ENCODE measurements at regions not wholly inside any gene's neighbourhood (a gene's known extent, or its start where the extent isn't known, plus 50 kb on each side); places are given as distances from the start of the nearest gene placed in this dataset.

GRCh38 chr13:95392597-95392996, 91.3 kb upstream of the ABCC4 start:
- Histone ChIP-seq H3K27ac (ENCODE audit: low read depth in 2 of 2, low read length in 2 of 2) (no peak overlapping the region), H3K4me3 (ENCODE audit: low read length in 3 of 3) (no peak overlapping the region), H3K36me3 (ENCODE audit: control insufficient read depth in 2 of 3, insufficient read depth in 3 of 3, low read length in 3 of 3) (no peaks in the 10 kb centered on the region), H3K9me3 (ENCODE audit: control insufficient read depth in 2 of 3, insufficient read depth in 1 of 3, low read length in 3 of 3) (no peaks in the 10 kb centered on the region), H3K27me3 (ENCODE audit: control insufficient read depth, insufficient read depth, low read length) (no peaks in the 10 kb centered on the region), H3K4me1 (ENCODE audit: control insufficient read depth in 2 of 3, insufficient read depth in 2 of 3, low read depth in 1 of 3, low read length in 3 of 3) (no peaks in the 10 kb centered on the region), H3K9ac (ENCODE audit: low read length in 3 of 3) (no peak overlapping the region)
- FAIRE-seq = no peak
- TF ChIP-seq, protein P1, sequence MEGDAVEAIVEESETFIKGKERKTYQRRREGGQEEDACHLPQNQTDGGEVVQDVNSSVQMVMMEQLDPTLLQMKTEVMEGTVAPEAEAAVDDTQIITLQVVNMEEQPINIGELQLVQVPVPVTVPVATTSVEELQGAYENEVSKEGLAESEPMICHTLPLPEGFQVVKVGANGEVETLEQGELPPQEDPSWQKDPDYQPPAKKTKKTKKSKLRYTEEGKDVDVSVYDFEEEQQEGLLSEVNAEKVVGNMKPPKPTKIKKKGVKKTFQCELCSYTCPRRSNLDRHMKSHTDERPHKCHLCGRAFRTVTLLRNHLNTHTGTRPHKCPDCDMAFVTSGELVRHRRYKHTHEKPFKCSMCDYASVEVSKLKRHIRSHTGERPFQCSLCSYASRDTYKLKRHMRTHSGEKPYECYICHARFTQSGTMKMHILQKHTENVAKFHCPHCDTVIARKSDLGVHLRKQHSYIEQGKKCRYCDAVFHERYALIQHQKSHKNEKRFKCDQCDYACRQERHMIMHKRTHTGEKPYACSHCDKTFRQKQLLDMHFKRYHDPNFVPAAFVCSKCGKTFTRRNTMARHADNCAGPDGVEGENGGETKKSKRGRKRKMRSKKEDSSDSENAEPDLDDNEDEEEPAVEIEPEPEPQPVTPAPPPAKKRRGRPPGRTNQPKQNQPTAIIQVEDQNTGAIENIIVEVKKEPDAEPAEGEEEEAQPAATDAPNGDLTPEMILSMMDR (IDR thresholded peaks at IDR 0.05; ENCODE audit: borderline replicate concordance, extremely low read depth, insufficient read depth) = no peak
- DNase-seq = no peak
- intact Hi-C loops (cut with DNase I) = no loop called here

DNA sequence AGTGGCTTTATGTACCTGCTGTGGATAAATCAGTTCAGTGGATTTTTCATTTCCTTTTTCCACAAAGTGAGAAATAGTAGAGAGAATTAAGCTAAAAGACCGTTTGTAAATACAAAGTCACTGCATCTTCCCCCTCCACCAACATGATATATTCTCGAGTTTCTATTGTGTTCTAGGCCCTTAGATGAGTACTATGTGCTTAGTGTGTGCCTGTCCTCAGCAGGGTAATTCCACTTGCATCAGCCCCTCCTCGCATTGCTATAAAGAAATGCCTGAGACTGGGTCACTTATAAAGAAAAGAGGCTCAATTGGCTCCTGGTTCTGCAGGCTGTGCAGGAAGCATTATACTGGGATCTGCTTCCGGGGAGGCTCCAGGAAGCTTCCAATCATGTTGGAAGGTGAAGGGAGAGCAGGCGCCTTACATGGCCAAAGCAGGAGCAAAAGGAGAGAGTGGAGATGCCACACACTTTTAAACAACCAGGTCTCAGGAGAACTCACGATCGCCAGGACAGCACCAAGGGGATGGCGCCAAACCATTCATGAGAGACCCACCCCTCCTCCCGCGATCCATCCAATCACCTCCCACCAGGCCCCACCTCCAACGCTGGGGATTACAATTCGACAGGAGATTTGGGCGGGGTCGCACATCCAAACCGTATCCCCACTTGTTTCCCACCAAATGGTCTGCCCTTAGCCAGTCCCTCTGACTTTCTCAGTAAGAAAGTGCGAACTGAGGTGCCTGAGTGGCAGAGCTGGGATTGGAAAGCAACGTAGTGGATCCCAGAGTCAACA, 102.3 kb upstream of the ABCC4 start:
- Histone ChIP-seq H3K36me3 (ENCODE audit: control insufficient read depth in 2 of 3, insufficient read depth in 3 of 3, low read length in 3 of 3) (no peaks in the 10 kb centered on the region), H3K9ac (ENCODE audit: low read length in 3 of 3) (peak overlapping the region in 2 of 3 donors; percentile 17 to 34), H3K4me1 (ENCODE audit: control insufficient read depth in 2 of 3, insufficient read depth in 2 of 3, low read depth in 1 of 3, low read length in 3 of 3) (peaks cover 0 to 3% (median 0%) of the 10 kb centered on the region in 3 donors), H3K9me3 (ENCODE audit: control insufficient read depth in 2 of 3, insufficient read depth in 1 of 3, low read length in 3 of 3) (no peaks in the 10 kb centered on the region), H3K27ac (ENCODE audit: low read depth in 2 of 2, low read length in 2 of 2) (no peak overlapping the region), H3K27me3 (ENCODE audit: control insufficient read depth, insufficient read depth, low read length) (no peaks in the 10 kb centered on the region), H3K4me3 (ENCODE audit: low read length in 3 of 3) (peak overlapping the region; percentile 51 to 60 (median 51))
- DNase-seq (peak in 1 of 5 donors; percentile 64), FAIRE-seq (no peak)
- intact Hi-C loops (cut with DNase I) = loop anchor here (5.0 kb wide), 1 partner anchor 211 kb away; no protein-coding TSS in a partner anchor
- TF ChIP-seq, protein P1 (IDR thresholded peaks at IDR 0.05; ENCODE audit: borderline replicate concordance, extremely low read depth, insufficient read depth) = no peak

GRCh38 chr13:95404141-95404882, 103.1 kb upstream of the ABCC4 start:
- Histone ChIP-seq H3K9ac (ENCODE audit: low read length in 3 of 3) (peak overlapping the region in 2 of 3 donors; percentile 17 to 34), H3K27me3 (ENCODE audit: control insufficient read depth, insufficient read depth, low read length) (no peaks in the 10 kb centered on the region), H3K4me1 (ENCODE audit: control insufficient read depth in 2 of 3, insufficient read depth in 2 of 3, low read depth in 1 of 3, low read length in 3 of 3) (peaks cover 0 to 3% (median 0%) of the 10 kb centered on the region in 3 donors), H3K9me3 (ENCODE audit: control insufficient read depth in 2 of 3, insufficient read depth in 1 of 3, low read length in 3 of 3) (no peaks in the 10 kb centered on the region), H3K4me3 (ENCODE audit: low read length in 3 of 3) (peak overlapping the region; percentile 51 to 60 (median 51)), H3K36me3 (ENCODE audit: control insufficient read depth in 2 of 3, insufficient read depth in 3 of 3, low read length in 3 of 3) (no peaks in the 10 kb centered on the region), H3K27ac (ENCODE audit: low read depth in 2 of 2, low read length in 2 of 2) (no peak overlapping the region)
- FAIRE-seq (peak; percentile 67), DNase-seq (peak; percentile 85 to 92 (median 90))
- TF ChIP-seq, protein P1 (IDR thresholded peaks at IDR 0.05; ENCODE audit: borderline replicate concordance, extremely low read depth, insufficient read depth) = peak; percentile 98
- intact Hi-C loops (cut with DNase I) = loop anchor here (5.0 kb wide), 1 partner anchor 212 kb away; no protein-coding TSS in a partner anchor
